SK-N-SH (cell line): ENCODE measurements at regions not wholly inside any gene's neighbourhood (a gene's known extent, or its start where the extent isn't known, plus 50 kb on each side); places are given as distances from the start of the nearest gene placed in this dataset.

ENCODE experiments used
- GABPA ChIP-seq: IDR thresholded peaks from 2 replicates; pipeline ENCODE4 v1.4.0; 2012; ENCODE audit warnings: low read depth, mild to moderate bottlenecking
- IRF3 ChIP-seq: fragments of 150-350 bp; IDR thresholded peaks from 2 replicates; pipeline ENCODE4 v1.6.1; 2016; ENCODE audit warnings: mild to moderate bottlenecking, low read depth, low read length
- MAX ChIP-seq: IDR thresholded peaks from 2 replicates; pipeline ENCODE4 v1.4.0; 2012; ENCODE audit warnings: low read depth
- MXI1 ChIP-seq: IDR thresholded peaks from 2 replicates; pipeline ENCODE4 v1.6.1; 2012; ENCODE audit warnings: mild to moderate bottlenecking, low read depth, low read length, improper control_type of control experiment
- RFX5 ChIP-seq: IDR thresholded peaks from 2 replicates; pipeline ENCODE4 v1.6.1; 2012; ENCODE audit warnings: mild to moderate bottlenecking, improper control_type of control experiment, low read length
- YY1 ChIP-seq: IDR thresholded peaks from 2 replicates; pipeline ENCODE4 v1.4.0; 2012; ENCODE audit warnings: low read depth, mild to moderate bottlenecking
- TF ChIP-seq, protein P1 (sequence below): fragments of 200-600 bp; sonication (generic); IDR thresholded peaks from 2 replicates; pipeline ENCODE4 v1.6.1; 2017; ENCODE audit warnings: antibody characterized with exemption, mild to moderate bottlenecking, moderate library complexity

- no peak for TF ChIP-seq YY1
- TF ChIP-seq, protein P1, sequence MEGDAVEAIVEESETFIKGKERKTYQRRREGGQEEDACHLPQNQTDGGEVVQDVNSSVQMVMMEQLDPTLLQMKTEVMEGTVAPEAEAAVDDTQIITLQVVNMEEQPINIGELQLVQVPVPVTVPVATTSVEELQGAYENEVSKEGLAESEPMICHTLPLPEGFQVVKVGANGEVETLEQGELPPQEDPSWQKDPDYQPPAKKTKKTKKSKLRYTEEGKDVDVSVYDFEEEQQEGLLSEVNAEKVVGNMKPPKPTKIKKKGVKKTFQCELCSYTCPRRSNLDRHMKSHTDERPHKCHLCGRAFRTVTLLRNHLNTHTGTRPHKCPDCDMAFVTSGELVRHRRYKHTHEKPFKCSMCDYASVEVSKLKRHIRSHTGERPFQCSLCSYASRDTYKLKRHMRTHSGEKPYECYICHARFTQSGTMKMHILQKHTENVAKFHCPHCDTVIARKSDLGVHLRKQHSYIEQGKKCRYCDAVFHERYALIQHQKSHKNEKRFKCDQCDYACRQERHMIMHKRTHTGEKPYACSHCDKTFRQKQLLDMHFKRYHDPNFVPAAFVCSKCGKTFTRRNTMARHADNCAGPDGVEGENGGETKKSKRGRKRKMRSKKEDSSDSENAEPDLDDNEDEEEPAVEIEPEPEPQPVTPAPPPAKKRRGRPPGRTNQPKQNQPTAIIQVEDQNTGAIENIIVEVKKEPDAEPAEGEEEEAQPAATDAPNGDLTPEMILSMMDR, result no peak
- no peak for TF ChIP-seq IRF3
- no peak for TF ChIP-seq RFX5
- TF ChIP-seq MAX, result no peak
- no peak for TF ChIP-seq MXI1
- TF ChIP-seq GABPA, result no peak
These were observed 1144.8 kb upstream of the FANCL start for GRCh38 chr2:59385971-59386370.
